GM20000 (cell line): ENCODE measurements at regions not wholly inside any gene's neighbourhood (a gene's known extent, or its start where the extent isn't known, plus 50 kb on each side); places are given as distances from the start of the nearest gene placed in this dataset.

Experiments
- DNase-seq: peaks from one replicate; pipeline ENCODE4 v3.0.0; 2012; ENCODE audit warnings: low spot score
- TF ChIP-seq, protein P1 (sequence below): IDR thresholded peaks from 2 replicates; pipeline ENCODE4 v1.5.1; 2012; ENCODE audit warnings: mild to moderate bottlenecking, control low read depth; ENCODE audit errors: extremely low read depth, missing control alignments

DNA sequence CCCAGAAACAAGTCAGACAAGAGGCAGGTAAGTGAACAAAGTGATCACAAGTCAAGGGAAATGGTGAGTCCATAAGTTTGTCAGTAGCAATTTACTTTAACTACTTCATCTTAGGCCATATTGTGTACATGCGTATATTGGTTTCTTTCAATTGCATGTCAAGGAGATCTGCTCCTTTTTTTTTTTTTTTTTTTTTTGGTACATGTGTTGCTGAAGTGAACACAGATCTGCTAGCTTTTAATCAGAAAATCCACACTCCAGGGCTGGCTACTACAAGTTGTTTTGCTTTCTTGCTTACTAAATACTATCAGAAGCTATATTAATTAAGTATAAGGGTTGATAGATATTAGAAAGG lies 985.1 kb downstream of the TSN start:
- no peak for DNase-seq
- TF ChIP-seq, protein P1, sequence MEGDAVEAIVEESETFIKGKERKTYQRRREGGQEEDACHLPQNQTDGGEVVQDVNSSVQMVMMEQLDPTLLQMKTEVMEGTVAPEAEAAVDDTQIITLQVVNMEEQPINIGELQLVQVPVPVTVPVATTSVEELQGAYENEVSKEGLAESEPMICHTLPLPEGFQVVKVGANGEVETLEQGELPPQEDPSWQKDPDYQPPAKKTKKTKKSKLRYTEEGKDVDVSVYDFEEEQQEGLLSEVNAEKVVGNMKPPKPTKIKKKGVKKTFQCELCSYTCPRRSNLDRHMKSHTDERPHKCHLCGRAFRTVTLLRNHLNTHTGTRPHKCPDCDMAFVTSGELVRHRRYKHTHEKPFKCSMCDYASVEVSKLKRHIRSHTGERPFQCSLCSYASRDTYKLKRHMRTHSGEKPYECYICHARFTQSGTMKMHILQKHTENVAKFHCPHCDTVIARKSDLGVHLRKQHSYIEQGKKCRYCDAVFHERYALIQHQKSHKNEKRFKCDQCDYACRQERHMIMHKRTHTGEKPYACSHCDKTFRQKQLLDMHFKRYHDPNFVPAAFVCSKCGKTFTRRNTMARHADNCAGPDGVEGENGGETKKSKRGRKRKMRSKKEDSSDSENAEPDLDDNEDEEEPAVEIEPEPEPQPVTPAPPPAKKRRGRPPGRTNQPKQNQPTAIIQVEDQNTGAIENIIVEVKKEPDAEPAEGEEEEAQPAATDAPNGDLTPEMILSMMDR: no peak

DNA sequence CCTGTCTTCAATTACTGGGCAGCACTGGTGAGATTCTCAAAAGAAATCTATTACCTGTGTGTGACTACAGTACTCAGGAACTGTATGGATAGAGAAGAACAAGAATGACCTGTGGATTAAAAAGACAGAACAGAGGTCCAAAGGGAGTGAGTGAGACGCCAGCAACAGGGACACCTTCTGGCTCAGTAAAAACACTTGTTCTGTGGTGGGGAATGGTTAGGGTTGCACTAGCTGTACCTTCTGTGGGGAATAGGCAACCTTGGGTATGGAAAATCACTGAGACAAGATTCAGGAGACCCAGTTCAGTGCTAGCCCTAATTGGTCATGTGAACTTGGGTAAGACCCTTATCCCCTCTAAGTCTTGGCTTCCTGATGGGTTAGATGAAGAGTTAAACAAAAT lies 986.0 kb downstream of the TSN start:
- DNase-seq: no peak
- TF ChIP-seq, protein P1: no peak

DNA sequence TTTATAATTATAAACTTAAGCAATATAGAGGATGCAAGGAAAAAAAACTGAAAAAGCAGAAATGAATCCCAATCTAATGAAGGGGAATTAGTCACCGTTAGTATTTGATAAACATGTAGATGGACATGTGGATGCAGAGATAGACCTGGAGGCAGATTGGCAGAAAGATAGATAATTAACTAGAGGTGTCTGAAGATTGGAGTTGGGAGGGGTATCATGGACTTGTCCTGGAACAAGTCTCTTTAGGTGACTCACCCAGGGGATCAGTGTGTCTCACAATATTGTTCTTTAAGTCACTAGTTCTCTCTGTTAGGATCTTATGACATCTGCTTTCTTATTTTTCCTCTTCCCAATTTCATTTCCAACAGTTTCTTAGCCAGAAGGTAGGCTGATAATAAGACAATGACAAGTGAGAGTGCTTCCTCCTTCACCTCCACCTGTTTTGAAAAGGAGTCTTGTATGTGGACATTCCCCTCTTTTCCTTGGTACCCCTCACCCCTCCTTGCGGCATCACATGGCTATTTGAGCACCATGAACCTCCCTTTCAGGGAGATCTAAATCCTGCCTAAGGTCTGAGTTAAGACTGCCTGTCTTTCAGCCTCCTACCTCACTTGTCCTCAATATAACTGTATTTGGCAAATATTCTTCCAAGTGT lies 987.7 kb downstream of the TSN start:
- DNase-seq: no peak
- TF ChIP-seq, protein P1: no peak

DNA sequence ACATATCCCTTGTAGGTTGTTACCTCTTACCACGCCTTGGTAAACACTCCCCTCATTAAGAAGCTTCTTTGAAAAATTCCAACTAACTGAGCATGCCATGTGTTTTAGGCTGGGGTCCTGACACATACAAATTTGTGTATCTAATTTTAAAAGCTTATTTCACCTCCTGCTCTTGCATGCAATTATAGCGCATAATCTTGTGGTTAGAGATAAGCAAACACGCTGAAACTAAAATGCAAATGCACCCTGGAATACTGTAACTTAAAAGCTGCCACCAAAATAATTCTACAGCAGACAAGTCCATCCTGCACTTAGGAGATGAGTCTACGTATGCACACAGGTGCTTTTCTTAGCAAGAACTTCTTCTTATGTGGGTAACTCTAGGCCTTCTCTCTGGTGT lies 990.2 kb downstream of the TSN start:
- DNase-seq: no peak
- TF ChIP-seq, protein P1: no peak

DNA sequence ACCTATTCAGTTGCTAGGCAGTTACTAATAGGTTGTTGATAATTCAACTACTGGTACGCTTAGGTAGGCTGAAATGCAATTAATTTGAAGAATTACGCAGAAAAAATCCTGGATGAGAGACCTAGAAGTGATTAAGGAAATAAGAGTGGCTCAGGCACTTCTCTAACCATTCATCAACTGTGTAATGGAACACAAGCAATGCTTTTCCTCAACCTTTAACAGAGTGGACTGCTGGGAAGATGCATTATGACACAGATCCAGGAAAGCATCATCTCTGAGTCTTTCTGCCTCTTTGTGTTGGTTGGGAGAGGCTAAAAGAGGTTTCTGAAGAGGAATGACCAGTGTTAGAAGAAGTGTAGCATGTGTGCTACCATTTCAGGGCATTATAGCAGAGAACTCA lies 992.2 kb downstream of the TSN start:
- TF ChIP-seq, protein P1: no peak
- no peak for DNase-seq

DNA sequence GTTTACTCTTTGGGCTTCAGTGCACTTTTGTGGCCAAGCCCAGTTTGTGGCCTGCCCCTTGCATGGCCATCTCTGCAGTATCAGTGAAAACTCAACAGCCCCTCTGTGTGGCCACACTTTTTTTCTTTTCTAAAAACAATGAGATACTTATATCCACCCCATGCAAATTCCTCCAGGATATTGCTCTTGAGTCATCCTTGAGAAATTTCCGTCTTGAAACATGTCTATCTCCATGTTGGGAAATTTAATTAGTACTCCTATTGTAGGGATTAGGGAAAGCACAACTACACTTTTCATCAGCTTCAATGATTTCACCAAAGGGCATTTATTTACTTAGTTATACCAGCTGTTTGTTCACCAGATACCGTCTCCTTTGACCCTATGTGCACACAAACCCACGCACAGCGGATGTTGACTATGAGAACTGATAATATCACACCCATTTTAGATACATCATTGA lies 993.1 kb downstream of the TSN start:
- TF ChIP-seq, protein P1: no peak
- no peak for DNase-seq

DNA sequence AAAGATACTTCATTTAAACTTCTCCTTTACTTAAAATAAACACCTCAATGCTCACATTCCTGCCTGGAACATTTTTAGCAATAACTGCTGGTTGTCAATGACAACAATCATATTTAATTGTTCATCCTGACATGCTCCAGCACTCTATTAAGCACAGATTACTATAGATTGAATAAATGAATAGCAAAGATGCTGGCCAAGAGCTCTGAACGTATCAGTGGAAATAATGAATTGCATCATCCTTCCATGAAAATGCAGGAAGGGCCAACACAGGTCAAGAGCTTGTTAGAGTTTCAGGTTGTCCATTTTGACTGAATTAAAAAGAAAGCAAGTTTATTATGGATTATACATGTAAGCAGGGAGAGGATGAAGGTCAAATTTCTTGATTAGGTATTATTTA lies 994.0 kb downstream of the TSN start:
- TF ChIP-seq, protein P1: no peak
- no peak for DNase-seq
